RWPE2 (cell line): ENCODE measurements at regions not wholly inside any gene's neighbourhood (a gene's known extent, or its start where the extent isn't known, plus 50 kb on each side); places are given as distances from the start of the nearest gene placed in this dataset.

Source experiments
- ATAC-seq: fragments of 200-7000 bp; cut with Tn5 transposase; 3 replicates; pipeline ENCODE4 v1.9.1; 2021; ENCODE audit warnings: low read depth
- DNase-seq: peaks from one replicate; pipeline ENCODE4 v3.0.0-alpha.2; 2020; ENCODE audit warnings: low spot score
- H3K27ac ChIP-seq: fragments of 450-650 bp; 2 replicates; pipeline ENCODE4 v1.5.1; 2017; ENCODE audit warnings: mild to moderate bottlenecking; ENCODE audit not compliant: poor library complexity, severe bottlenecking
- H3K27me3 ChIP-seq: fragments of 250-450 bp; sonication (Bioruptor Pico); 2 replicates; pipeline ENCODE4 v1.5.1; 2021; ENCODE audit warnings: mild to moderate bottlenecking, moderate library complexity; ENCODE audit not compliant: insufficient read depth, poor library complexity, severe bottlenecking
- H3K36me3 ChIP-seq: fragments of 250-450 bp; sonication (Bioruptor Pico); 2 replicates; pipeline ENCODE4 v1.5.1; 2020; ENCODE audit warnings: low read depth, mild to moderate bottlenecking, moderate library complexity
- H3K4me1 ChIP-seq: fragments of 250-450 bp; sonication (Bioruptor Pico); 2 replicates; pipeline ENCODE4 v1.5.1; 2021; ENCODE audit warnings: mild to moderate bottlenecking, moderate library complexity; ENCODE audit not compliant: insufficient read depth, poor library complexity, severe bottlenecking
- H3K4me3 ChIP-seq: fragments of 250-450 bp; sonication (Bioruptor Pico); 2 replicates; pipeline ENCODE4 v1.5.1; 2021; ENCODE audit warnings: mild to moderate bottlenecking, moderate library complexity; ENCODE audit not compliant: severe bottlenecking
- H3K9me3 ChIP-seq: fragments of 250-450 bp; sonication (Bioruptor Pico); 2 replicates; pipeline ENCODE4 v1.5.1; 2021; ENCODE audit warnings: mild to moderate bottlenecking, moderate library complexity; ENCODE audit not compliant: severe bottlenecking
- CTCF ChIP-seq: fragments of 450-650 bp; IDR thresholded peaks from one replicate; pipeline ENCODE4 v1.5.1; 2017; ENCODE audit warnings: mild to moderate bottlenecking, moderate library complexity; ENCODE audit not compliant: poor library complexity, severe bottlenecking

GRCh38 chr22:27372969-27373670 lies 428.4 kb downstream of the MN1 start:
- H3K4me3 ChIP-seq = no peak overlapping the region
- TF ChIP-seq CTCF = no peak
- no peaks in the 10 kb centered on the region for H3K9me3 ChIP-seq
- DNase-seq (no peak), ATAC-seq (no peak)
- no peak overlapping the region for H3K27ac ChIP-seq
- H3K4me1 ChIP-seq = no peaks in the 10 kb centered on the region
- H3K36me3 ChIP-seq = no peaks in the 10 kb centered on the region
- H3K27me3 ChIP-seq = no peaks in the 10 kb centered on the region

- ATAC-seq (no peak), DNase-seq (no peak)
- no peaks in the 10 kb centered on the region for H3K9me3 ChIP-seq
- H3K27ac ChIP-seq = no peak overlapping the region
- no peak for TF ChIP-seq CTCF
- H3K4me1 ChIP-seq = no peaks in the 10 kb centered on the region
- no peak overlapping the region for H3K4me3 ChIP-seq
- no peaks in the 10 kb centered on the region for H3K27me3 ChIP-seq
- H3K36me3 ChIP-seq = no peaks in the 10 kb centered on the region
Observed at GRCh38 chr22:27377501-27378295, 423.9 kb downstream of the MN1 start.

DNA sequence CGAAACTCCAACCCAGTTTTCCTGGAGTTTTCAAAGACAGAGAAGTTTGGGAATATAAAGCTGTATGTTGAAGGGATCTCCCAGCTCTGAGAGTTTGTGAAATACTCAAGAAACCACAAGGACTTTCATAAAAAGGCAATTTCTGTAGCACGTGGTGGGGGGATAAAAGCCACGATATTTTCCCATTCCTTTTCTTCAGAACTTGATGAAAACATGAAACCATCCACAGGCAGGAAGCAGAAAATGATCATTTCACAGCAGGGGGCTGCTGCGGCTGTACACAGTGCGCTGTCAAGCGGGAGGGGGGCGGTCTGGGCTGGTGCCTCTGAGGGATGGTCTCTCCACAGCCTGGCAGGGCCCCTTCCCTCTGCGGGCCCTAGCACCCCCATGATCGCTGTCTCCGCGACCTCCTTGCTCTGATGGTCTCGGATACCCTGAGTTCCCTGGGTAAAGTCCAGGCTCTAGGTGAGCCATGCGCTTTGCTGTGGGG lies 423.2 kb downstream of the MN1 start:
- H3K27me3 ChIP-seq = no peaks in the 10 kb centered on the region
- H3K36me3 ChIP-seq = no peaks in the 10 kb centered on the region
- H3K27ac ChIP-seq = no peak overlapping the region
- DNase-seq = no peak
- H3K4me1 ChIP-seq = no peaks in the 10 kb centered on the region
- no peak overlapping the region for H3K4me3 ChIP-seq
- no peaks in the 10 kb centered on the region for H3K9me3 ChIP-seq
- no peak for ATAC-seq
- TF ChIP-seq CTCF = no peak

DNA sequence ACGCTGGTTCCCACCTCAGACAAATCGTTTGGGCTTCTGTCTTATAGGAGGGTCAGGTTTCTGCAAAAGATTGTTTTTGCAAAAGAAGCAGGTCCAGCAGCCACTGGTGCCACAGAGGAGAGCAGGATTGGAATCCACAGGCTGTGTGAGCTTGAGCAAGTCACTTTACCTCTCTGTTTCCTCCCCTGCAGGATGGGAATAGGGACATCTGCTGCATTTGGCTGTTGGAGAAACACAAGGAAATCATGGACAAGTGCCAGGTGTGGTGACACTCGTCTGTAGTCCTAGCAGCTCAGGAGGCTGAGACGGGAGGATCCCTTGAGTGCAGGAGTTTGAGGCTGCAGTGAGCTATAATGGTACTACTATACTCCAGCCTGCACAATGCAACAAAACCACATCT lies 422.6 kb downstream of the MN1 start:
- Histone ChIP-seq H3K27ac (no peak overlapping the region), H3K27me3 (no peaks in the 10 kb centered on the region), H3K4me3 (no peak overlapping the region), H3K36me3 (no peaks in the 10 kb centered on the region), H3K4me1 (no peaks in the 10 kb centered on the region), H3K9me3 (no peaks in the 10 kb centered on the region)
- no peak for ATAC-seq
- no peak for TF ChIP-seq CTCF
- DNase-seq = no peak
